Transverse colon (tissue), 3 donors: ENCODE measurements at regions not wholly inside any gene's neighbourhood (a gene's known extent, or its start where the extent isn't known, plus 50 kb on each side); places are given as distances from the start of the nearest gene placed in this dataset.

Source experiments
- EP300 ChIP-seq: sonication (generic); formaldehyde crosslinking; IDR thresholded peaks from one replicate; pipeline ENCODE4 v1.6.1; 2017; ENCODE audit warnings: antibody characterized with exemption, low read depth
- POLR2A ChIP-seq: fragments of 450-650 bp; IDR thresholded peaks from one replicate; pipeline ENCODE4 v1.6.1; 2016; ENCODE audit warnings: antibody characterized with exemption, mild to moderate bottlenecking, moderate library complexity
- TF ChIP-seq, protein P1 (sequence below), 5 experiments: fragments of 200-600 bp in 3 of 5; fragments of 450-650 bp in 2 of 5; sonication (generic) in 3 of 5; IDR thresholded peaks; 1 replicate in 2 of 5; 2 replicates in 3 of 5; pipeline ENCODE4 v1.5.1; 2016 to 2017; ENCODE audit warnings: antibody characterized with exemption in 5 of 5, inconsistent platforms in 3 of 5, mild to moderate bottlenecking in 2 of 5, moderate library complexity in 1 of 5

DNA sequence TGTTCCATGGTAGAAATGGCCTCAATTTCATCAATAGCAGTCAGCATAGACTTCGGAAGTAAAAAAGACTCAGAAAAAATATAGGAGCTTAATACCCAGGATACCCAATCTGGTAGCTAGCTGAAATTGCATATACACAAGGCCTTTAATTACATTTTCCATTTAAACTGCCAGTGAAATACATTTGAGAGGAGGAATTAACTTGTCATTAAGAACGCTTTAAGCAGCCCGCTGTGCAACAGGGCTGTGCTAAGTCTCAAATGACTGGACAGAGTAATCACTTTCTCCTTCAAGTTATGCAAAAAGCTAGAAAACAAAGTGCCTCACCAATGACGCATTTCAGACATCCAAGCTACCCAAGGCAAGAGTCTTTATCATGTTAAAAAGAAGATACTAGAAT is 558.8 kb downstream of the MBD2 start:
- TF ChIP-seq, protein P1, sequence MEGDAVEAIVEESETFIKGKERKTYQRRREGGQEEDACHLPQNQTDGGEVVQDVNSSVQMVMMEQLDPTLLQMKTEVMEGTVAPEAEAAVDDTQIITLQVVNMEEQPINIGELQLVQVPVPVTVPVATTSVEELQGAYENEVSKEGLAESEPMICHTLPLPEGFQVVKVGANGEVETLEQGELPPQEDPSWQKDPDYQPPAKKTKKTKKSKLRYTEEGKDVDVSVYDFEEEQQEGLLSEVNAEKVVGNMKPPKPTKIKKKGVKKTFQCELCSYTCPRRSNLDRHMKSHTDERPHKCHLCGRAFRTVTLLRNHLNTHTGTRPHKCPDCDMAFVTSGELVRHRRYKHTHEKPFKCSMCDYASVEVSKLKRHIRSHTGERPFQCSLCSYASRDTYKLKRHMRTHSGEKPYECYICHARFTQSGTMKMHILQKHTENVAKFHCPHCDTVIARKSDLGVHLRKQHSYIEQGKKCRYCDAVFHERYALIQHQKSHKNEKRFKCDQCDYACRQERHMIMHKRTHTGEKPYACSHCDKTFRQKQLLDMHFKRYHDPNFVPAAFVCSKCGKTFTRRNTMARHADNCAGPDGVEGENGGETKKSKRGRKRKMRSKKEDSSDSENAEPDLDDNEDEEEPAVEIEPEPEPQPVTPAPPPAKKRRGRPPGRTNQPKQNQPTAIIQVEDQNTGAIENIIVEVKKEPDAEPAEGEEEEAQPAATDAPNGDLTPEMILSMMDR (IDR thresholded peaks at IDR 0.05), result no peak
- TF ChIP-seq POLR2A (no peak), EP300 (no peak)
